HG03095 (cell line): ENCODE measurements at regions not wholly inside any gene's neighbourhood (a gene's known extent, or its start where the extent isn't known, plus 50 kb on each side); places are given as distances from the start of the nearest gene placed in this dataset.
A peak's percentile ranks its signal among the peaks of the same experiment; 100 is the strongest.

Experiments used
- ATAC-seq: cut with Tn5 transposase; IDR thresholded peaks from one replicate; pipeline ENCODE4 v1.9.1; 2021; ENCODE audit warnings: moderate library complexity; ENCODE audit not compliant: unreplicated experiment

- ATAC-seq, result no peak
Observed at GRCh38 chr9:105187781-105188180, 56.7 kb upstream of the SLC44A1 start.

DNA sequence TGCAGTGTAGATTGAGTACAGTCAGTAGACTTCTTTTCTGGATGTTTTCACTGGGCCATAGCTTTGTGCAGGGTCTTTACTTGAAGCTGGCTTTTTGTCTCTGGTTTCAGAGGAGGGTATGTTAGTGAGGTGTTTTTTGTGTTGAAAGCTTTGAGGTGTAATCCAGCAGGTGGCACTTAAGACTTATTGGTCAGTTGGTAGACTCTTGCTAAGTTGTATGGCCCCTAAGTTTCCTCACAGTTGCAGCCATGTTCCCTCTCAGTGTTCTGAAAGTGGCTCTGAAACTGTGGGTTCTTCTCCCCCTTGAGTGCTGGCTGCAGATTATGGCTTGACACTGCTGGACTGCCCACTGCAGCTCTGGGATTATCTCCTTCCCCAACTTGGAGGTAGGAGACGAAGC, 55.7 kb upstream of the SLC44A1 start:
- ATAC-seq, result no peak

- ATAC-seq, result peak; percentile 83
Observed at GRCh38 chr9:105191508-105192121, 52.8 kb upstream of the SLC44A1 start.

- ATAC-seq, result no peak
Observed at GRCh38 chr9:105193560-105193959, 50.9 kb upstream of the SLC44A1 start.

DNA sequence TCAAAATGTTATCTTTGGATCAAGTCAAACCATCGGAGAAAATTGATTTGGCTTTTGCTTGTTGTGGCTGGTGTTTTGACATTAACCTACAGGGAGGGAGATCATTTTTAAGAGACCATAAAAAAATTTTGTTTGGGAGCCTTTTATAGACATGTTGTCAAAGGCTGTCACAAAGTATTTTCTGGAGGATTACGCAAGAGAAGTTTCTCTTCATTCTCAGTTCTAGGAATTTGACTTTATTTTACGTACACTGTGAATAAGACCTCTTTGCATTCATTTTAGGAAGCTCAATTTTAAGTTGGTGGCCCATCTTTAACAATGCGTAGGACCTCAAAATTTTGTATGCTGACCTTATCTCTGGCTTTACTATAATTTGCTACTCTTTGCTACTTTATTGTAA, 50.2 kb upstream of the SLC44A1 start:
- ATAC-seq, result no peak
